ENCODE measurements at regions not wholly inside any gene's neighbourhood (a gene's known extent, or its start where the extent isn't known, plus 50 kb on each side); places are given as distances from the start of the nearest gene placed in this dataset.

DNA sequence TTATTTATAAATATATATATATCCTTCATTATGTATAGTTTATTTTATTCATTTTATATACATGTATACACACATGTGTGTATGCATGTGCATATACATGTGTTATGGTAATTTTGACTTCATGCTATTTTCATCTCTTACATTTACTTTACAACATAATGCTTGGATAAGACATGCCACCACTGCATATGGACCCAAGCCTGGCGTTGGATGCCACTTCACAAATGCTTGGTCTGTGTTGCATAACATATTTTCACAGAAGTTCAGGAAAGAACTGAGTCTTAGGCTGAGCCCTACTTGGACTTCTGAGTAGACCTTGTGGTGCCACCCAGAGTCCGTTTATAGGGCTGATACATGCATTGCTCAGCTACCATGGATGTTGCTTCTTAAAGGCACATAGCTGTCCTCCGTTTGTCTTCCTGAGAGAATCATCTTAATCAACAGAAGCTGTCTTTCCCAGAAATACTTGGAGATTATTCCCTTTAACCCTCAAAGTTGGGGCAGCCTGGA lies 337.8 kb downstream of the BTBD3 start:
- DNase-seq (ENCODE audit: low spot score in 2 of 2) (no peak), FAIRE-seq (no peak)

DNA sequence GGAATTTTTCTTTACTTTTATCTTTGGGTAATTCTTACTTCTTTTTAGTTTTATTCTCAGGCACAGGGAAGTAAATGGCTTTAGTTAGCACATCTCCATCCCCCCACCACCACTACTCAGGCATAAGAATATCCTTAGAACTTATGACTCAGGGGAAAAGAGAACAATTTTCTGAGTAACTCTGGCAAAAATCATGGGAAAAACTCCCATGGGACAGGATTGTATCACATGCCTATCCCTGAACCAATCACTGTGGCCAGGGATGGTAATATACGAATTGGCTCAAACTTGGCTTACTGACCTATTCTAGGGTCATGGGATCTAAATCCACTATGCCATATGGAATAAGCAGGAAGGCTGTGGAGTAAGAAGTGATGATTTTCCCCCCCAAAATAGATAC lies 339.1 kb downstream of the BTBD3 start:
- FAIRE-seq (no peak), DNase-seq (ENCODE audit: low spot score in 2 of 2) (no peak)

DNA sequence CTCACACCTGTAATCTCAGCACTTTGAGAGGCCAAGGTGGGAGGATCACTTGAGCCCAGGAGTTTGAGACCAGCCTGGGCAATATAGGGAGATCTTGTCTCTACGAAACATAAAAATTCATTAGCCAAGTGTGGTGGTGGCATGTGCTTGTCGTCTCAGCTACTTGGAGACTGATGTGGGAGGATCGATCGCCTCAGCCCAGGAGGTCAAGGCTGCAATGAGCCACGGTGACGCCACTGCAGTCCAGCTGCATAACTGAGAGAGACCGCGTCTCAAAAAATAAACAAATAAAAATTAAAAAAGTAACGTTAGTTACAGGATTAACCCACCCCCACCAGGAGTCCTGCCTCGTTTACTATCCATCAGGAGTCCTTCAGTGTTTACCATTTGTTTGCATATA lies 345.1 kb downstream of the BTBD3 start:
- DNase-seq (ENCODE audit: low spot score in 2 of 2) (no peak), FAIRE-seq (no peak)

DNA sequence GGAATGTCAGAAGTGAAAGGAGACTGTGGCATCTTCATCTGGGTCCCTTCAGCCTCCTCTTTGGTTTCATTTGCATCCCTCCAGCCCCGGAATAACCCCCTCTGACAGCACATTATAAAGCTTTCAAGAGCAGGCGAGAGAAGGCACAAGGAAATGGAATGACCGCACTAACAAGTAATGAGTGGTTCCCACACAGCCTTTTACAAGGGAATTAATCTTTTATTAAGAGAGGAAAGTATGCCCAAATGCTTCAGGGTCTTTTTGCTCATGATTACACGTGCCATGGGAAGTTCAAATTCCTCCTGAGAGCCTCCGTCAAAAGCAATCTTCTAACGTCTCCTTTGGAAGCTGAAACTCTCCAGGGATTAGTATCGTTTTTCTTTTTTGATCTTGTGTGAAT lies 347.0 kb downstream of the BTBD3 start:
- DNase-seq (ENCODE audit: low spot score in 2 of 2): no peak
- no peak for FAIRE-seq

DNA sequence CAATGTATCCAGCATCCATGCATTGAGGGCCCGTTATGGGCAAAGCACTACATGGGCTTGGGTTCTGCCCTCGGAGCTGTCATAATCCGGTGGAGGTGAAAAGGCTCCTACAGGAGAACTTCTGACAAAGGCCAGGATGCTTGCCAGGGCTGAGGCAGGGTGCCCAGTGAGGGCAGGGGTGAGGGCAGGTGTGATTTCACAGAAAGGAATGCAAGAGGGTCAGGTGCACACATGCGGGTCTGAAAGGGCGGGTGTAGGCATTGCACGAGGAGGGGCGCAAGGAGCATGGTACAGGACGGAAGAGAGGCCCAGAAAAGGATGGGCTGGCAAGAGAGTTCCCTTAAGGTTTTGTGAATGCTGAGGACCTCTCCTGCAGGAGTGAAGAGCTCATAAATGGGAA lies 348.0 kb downstream of the BTBD3 start:
- FAIRE-seq (no peak), DNase-seq (ENCODE audit: low spot score in 2 of 2) (no peak)

DNA sequence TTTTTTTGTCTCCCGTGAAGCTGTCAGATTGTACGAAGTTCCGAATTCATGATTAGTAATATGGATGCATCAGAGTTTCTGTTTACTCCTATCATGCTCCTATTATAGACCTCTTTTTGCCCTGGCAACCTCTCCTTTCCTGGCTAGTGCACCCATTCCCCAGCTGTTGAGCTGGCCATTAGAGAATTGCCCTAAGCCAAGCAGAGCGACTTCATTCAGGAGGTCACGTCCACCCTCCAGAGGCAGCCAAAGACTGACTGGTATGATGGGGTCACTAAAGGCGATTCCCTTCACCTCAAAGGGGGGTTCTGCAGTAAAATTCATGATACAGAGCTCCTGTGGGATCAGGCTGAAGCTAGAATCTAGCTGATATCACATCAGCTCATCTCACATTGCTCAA lies 351.9 kb downstream of the BTBD3 start:
- no peak for FAIRE-seq
- no peak for DNase-seq (ENCODE audit: low spot score in 2 of 2)

DNA sequence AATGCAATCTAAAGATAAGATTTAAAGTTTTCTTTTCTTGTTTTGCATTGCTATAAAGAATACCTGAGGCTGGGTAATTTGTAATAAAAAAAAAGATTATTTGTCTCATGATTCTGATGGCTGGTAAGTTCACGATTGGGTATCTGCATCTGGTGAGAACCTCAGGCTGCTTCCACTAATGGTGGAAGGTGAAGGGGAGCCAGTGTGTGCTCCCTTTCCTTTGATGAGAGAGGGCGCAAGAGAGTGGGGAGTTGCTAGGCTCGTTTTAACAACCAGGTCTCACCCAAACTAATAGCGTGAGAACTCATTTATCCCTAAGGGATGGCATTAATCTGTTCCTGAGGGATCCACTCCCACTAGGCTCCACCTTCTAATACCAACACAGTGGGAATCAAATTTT lies 353.2 kb downstream of the BTBD3 start:
- FAIRE-seq: no peak
- DNase-seq (ENCODE audit: low spot score in 2 of 2): no peak

DNA sequence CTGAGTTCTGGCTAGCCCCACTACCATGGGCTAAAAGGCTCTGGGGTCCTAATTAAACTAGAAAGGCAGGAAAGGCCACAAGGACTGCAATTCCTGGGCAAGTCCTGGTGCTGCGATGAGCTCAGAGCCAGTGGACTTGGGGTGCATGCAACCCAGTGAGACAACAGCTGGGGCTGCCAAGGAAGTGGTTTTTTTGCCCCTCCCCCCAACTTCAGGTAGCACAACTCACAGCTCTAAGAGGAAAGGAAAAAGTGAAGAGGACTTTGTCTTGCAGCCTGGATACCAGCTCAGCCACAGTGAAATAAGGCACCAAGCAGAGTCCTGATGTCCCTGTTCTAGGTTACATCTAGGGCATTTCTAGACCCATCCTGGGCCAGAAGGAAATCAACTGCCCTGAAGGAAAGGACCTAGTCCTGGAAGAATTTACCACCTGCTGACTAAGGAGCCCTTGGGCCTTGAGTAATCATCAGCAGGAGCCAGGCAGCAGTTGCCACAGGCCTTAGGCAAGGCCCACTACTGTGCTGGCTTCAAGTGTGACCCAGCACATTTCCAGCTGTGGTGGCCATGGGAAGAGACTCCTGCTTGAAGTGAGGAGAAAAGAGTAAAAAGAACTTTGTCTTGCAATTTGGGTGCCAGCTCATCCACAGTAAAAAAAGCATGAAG lies 358.4 kb downstream of the BTBD3 start:
- DNase-seq (ENCODE audit: low spot score in 2 of 2) (no peak), FAIRE-seq (no peak)

DNA sequence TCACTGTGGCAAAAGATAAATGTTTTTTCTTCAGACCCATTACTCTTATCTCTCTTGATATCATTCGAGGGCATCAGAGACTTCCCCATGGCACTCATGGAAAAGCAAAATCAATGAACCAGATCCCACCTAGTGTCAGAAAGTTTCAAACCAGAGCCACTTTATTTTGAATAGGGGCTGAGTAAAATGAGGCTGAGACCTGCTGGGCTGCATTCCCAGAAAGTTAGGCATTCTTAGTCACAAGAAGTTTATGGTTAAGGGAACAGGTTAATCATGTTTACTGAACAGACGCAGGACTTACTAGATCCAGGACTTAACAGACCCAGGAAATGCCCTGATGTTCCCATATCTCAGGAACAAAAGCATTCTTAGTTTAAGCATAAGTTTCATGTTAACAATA lies 369.9 kb downstream of the BTBD3 start:
- no peak for FAIRE-seq
- DNase-seq (ENCODE audit: low spot score in 2 of 2): no peak

DNA sequence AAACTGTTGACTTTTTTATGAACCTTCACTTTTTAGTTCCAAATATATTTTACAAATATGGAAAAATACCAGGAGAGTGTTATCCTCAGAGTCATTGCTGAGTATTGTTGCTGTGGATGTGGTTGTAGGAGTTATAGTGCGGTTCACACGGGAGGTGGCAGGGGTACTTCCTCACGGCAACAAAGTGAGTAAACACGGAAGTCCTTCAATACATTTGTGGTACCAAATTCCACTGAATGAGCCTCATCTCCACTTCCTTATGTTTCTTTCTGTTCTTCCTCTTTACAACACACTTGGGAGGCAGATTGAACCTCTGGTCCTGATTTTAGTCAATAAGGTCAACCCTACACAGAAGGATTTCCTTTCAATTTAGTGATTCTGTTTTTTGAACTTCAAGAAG lies 371.8 kb downstream of the BTBD3 start:
- no peak for FAIRE-seq

DNA sequence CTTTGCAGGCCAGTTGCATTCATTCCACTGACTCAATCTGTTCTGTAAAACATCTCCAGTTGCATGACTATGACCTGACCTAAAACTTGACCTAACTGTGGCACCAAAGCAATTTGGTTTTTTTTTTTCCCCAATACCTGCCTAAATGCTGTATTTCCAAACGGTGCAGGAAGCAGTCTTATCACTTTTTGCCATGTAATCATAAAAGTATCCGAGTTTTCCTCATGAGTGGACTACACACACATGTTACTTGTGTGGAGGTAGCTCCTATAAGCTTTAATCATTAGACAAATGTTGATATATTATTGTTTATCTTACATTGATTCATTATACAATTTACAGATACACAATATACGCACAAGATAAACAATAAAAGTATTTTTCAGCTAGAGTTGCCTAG lies 373.7 kb downstream of the BTBD3 start:
- no peak for FAIRE-seq

More for the DNA sequence above, 371.8 kb downstream of the BTBD3 start:
- no peak for DNase-seq (ENCODE audit: low spot score in 2 of 2)

DNA sequence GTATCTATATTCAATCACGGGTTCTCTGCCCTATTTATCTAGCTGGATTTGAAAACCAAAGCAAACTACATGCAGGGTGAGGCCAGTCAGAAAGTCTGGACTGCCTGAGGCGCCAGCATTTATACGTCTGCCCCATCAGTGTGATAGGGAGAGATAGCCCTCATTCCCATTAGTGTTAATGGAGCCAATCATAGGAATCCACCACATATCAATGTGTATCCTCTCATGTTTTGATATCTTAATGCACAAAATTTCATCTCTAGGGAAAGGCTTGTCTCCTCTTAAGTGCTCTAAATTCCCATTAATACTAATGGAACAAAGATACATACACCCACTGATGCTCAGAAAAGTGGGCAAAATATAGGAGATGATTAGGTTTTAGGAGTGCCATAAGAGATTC lies 376.2 kb downstream of the BTBD3 start:
- FAIRE-seq (no peak), DNase-seq (ENCODE audit: low spot score in 2 of 2) (no peak)

More for the DNA sequence above, 373.7 kb downstream of the BTBD3 start:
- no peak for DNase-seq (ENCODE audit: low spot score in 2 of 2)

DNA sequence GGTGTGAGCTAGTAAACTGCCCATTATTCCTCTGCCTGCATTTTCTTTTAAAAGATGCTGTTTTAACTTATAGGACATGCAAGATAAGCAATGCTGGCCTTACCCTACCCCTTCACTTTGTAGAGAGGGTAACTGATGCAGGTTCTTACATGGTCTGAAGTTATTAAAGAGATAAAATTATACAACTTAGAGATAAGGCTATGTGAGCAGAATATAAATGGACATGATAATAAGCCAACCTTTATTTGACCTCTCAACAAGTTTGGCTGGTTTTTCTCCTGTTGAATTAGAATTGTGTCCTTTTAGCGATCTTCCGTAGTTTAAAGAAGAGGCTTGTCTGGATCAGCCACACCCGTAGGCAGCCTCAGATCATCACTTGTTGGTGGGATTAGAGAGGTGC lies 377.0 kb downstream of the BTBD3 start:
- DNase-seq (ENCODE audit: low spot score in 2 of 2): no peak
- no peak for FAIRE-seq

DNA sequence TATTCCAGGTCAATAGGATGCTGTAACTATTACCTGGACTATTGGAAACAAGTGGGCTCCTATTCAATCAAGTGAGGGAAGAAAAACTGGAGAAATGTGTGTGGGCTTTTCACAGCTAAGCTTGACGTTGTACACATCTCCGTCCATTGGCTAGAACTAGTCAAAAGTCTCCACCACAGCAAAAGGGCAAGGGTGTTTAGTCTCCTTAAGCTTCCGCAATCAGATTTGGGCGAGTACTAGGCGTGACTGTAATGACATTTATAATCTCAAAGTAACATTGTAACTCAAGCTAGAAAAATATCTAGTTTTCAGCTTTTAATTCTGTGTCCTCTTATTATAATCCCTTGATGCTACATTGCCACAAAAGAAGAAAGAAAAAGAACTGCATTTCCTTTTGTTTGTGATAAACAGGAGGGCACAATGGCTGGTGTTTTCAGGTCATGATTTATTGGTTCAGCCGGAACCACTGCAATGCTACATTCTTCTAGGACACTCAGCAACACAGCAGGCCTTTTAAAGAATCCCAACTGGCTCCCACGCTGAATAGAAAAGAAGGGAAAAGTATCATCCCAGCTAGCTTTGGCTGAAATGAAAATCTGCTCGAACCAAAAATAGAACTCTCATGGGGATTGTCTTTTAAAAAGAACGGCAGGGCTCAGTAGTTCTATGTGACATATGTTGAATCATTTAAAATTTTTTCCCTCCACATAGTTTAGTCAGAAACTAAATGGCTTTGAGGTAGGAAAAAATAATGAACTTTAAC lies 387.7 kb downstream of the BTBD3 start:
- DNase-seq (ENCODE audit: low spot score in 2 of 2) (peak in 1 of 2 donors; percentile 17), FAIRE-seq (no peak)

DNA sequence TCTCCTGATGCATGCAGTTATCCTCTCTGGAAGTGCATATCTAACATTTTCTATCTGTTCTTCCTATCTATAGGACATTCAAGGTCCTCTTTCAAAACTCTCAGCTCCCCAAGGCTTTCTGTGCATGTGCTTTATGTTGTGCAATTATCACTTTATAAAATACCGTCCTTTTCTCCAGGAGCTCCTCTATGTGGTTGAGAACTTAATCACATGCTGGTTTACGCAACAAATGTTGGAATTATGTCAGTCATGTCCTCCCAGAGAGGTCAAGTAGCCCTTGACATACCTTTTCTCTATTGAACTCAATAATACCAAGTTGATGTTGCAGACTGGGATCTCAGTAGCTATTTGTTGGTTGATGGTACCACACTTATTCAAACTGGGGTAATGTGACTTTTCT lies 388.4 kb downstream of the BTBD3 start:
- DNase-seq (ENCODE audit: low spot score in 2 of 2) (no peak), FAIRE-seq (no peak)

DNA sequence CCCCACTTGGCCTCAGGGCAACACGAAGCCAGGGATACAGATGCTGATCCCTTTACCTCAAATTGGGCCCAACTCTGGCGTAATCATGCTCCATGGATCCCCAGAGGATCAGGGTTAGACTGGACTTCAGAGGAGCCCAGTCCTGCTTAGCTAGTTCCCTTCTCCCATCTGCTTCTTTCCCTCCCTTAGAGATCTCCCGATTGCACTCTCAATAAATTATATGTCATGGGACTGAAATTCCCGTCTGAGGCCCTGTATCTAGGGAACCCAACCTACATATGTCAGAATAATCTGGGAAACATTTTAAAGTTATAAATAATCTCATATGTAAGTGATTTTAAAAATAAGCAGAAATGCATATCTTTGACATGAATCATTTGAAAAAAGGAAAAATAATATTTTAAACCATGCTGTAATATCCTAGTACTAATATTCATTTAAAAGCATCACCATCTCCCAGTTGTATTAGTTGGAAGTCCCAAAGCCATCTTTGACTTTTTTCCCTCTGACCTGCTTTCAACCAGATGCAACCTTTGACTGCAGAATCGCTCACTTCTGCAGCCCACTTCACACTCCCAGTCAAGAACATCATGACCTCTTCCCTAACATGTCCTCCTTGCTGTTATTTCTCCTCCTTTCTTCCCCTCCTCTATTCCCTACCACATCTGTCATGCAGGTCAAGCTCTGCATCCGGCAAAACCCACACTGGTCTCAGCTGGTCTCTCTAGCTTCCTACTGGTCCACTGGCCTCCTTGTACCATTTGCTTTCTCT lies 393.6 kb downstream of the BTBD3 start:
- FAIRE-seq: no peak
- no peak for DNase-seq (ENCODE audit: low spot score in 2 of 2)

DNA sequence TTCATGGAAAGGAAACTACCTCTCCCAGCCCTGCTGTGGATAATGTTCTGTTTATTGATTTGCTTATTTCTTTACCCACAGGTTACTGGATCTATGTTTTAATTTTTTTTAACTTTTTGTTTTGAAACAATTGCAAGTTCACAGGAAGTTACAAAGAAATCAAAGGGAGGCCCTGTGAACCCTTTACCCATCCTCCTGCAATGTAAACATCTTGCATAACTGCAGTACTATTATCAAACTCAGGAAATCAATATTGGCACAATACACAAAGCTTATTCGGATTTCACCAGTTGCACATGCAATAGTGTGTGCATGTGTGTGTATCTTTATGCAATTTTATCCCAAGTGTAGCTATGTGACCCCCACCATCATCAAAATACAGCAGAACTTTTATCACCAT lies 398.0 kb downstream of the BTBD3 start:
- DNase-seq (ENCODE audit: low spot score in 2 of 2) (no peak), FAIRE-seq (no peak)

DNA sequence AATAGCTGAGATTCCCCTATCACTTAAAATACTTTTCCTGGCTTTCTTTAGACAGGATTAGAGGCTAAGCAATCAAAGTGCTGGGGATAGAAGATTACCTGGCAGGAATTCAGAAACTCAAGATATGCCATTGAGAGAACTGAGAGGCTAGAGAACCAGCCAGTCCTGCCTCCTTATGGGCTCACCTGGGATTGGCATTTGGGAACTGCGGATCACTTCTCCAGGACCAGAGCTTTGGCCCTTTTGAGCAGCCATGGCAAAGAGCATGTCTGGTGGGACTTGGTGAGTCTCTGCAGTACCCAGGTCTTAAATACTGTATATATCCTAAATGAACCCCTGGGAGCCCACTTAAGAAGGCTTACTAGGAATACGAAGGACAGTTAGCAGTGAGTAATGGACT lies 399.1 kb downstream of the BTBD3 start:
- FAIRE-seq (no peak), DNase-seq (ENCODE audit: low spot score in 2 of 2) (no peak)

DNA sequence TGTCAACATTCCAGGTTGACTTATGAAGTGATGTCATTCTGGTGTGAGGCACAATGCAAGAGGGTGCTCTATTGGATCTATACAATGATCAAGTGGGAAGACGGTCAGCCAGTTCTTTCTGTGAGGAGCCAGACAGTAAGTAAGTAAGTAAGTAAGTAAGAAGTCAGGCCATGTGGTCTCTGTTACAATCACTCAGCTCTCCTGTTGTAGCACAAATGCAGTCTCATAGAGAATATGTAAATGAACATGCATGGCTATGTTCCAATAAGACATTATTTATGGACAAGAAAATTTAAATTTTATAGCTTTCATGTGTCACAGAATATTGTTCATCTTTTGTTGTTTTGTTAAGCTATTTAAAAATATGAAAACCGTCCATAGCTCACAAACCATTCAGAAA lies 399.7 kb downstream of the BTBD3 start:
- DNase-seq (ENCODE audit: low spot score in 2 of 2) (no peak), FAIRE-seq (no peak)

DNA sequence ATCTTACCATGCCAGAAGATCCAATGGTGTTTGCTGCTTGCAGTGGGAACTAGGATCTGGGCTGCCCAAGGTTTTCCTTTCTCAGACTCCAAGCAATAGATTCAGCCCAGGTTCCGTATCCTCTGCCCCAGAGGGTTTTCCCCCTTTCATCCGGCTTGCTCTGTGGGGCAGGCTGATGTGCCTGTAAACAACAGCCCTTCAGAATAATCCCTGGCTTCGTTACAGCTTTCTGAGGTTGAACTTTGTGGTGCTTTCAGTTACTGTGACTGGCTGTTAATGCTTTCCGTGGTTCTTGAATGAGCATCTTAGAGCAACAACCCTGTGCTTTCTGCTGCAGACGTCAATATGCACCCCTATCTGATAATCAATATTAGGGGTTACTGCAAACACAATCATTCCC lies 400.4 kb downstream of the BTBD3 start:
- FAIRE-seq: no peak
- DNase-seq (ENCODE audit: low spot score in 2 of 2): no peak

DNA sequence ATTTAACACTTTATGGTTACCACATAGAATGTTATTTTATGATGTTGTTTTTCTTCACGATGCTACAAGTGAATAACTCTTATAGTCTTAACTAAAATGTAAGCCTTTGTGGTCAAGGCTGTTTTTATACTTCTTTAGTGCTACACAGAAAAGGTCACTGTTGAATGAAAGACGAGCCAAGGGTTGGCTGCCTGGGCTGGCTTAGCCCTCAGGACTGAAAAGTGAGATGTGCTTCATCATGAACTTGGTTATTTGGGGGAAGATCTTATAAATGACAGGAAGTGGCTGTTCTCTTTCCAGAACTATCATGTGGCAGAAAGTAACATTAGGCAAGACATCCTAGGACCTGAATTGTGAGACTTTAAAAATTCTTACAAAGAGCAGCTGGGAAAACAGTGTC lies 404.0 kb downstream of the BTBD3 start:
- DNase-seq (ENCODE audit: low spot score in 2 of 2) (no peak), FAIRE-seq (no peak)

Data from frontal cortex (tissue), 3 donors.